ENCODE measurements at regions not wholly inside any gene's neighbourhood (a gene's known extent, or its start where the extent isn't known, plus 50 kb on each side); places are given as distances from the start of the nearest gene placed in this dataset.

GRCh38 chr9:115808108-115808507 lies 345.5 kb upstream of the PAPPA start:
- no peak for TF ChIP-seq CTCF (IDR thresholded peaks at IDR 0.05)
- TF ChIP-seq CHD2 (IDR thresholded peaks at IDR 0.05; ENCODE audit: low read length, partially characterized antibody), result no peak

All from SK-N-SH (cell line).